ENCODE measurements at regions not wholly inside any gene's neighbourhood (a gene's known extent, or its start where the extent isn't known, plus 50 kb on each side); places are given as distances from the start of the nearest gene placed in this dataset.

GRCh38 chr3:160616311-160616710 is 50.9 kb upstream of the KPNA4 start:
- TF ChIP-seq EZH2phosphoT487 (IDR thresholded peaks at IDR 0.05; ENCODE audit: borderline replicate concordance, low read length) (no peak), EZH2 (IDR thresholded peaks at IDR 0.05; ENCODE audit: low read length, unreplicated experiment) (no peak)
- TF ChIP-seq, protein P1, sequence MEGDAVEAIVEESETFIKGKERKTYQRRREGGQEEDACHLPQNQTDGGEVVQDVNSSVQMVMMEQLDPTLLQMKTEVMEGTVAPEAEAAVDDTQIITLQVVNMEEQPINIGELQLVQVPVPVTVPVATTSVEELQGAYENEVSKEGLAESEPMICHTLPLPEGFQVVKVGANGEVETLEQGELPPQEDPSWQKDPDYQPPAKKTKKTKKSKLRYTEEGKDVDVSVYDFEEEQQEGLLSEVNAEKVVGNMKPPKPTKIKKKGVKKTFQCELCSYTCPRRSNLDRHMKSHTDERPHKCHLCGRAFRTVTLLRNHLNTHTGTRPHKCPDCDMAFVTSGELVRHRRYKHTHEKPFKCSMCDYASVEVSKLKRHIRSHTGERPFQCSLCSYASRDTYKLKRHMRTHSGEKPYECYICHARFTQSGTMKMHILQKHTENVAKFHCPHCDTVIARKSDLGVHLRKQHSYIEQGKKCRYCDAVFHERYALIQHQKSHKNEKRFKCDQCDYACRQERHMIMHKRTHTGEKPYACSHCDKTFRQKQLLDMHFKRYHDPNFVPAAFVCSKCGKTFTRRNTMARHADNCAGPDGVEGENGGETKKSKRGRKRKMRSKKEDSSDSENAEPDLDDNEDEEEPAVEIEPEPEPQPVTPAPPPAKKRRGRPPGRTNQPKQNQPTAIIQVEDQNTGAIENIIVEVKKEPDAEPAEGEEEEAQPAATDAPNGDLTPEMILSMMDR (conservative IDR thresholded peaks at IDR 0.05; ENCODE audit: low read depth, low read length) = no peak

All from PC-3 (cell line).